Large intestine (tissue), 3 donors: ENCODE measurements at regions not wholly inside any gene's neighbourhood (a gene's known extent, or its start where the extent isn't known, plus 50 kb on each side); places are given as distances from the start of the nearest gene placed in this dataset.
"Not testable (repeated sequence)": the region's sequence is repeated elsewhere in the genome, so short reads cannot be mapped to it uniquely, and the experiment has no call there.

ENCODE experiments used
- DNase-seq, 2 donors: peaks; one replicate each; pipeline versions ENCODE4 v3.0.0 to v3.0.0-alpha.2; 2013
- H3K27ac ChIP-seq: one replicate; pipeline ENCODE4 v1.5.1; 2013; ENCODE audit warnings: low read length
- H3K27me3 ChIP-seq: 2 replicates; pipeline ENCODE4 v1.6.1; 2013; ENCODE audit warnings: low read length; ENCODE audit not compliant: control insufficient read depth, insufficient read depth
- H3K36me3 ChIP-seq: 2 replicates; pipeline ENCODE4 v1.6.1; 2013; ENCODE audit warnings: low read length; ENCODE audit not compliant: control insufficient read depth, insufficient read depth
- H3K4me1 ChIP-seq: one replicate; pipeline ENCODE4 v1.6.1; 2013; ENCODE audit warnings: low read length; ENCODE audit not compliant: control insufficient read depth, insufficient read depth
- H3K4me3 ChIP-seq: one replicate; pipeline ENCODE4 v1.5.1; 2013; ENCODE audit warnings: low read length
- H3K9me3 ChIP-seq: one replicate; pipeline ENCODE4 v1.6.1; 2013; ENCODE audit warnings: mild to moderate bottlenecking, low read depth, low read length, moderate library complexity; ENCODE audit not compliant: control insufficient read depth
- WGBS: methylation state at CpG from one replicate; pipeline ENCODE4 v1.1.5; 2013; ENCODE audit warnings: low lambda C conversion rate; ENCODE audit not compliant: insufficient coverage; 5-methylcytosine and 5-hydroxymethylcytosine counted together

DNA sequence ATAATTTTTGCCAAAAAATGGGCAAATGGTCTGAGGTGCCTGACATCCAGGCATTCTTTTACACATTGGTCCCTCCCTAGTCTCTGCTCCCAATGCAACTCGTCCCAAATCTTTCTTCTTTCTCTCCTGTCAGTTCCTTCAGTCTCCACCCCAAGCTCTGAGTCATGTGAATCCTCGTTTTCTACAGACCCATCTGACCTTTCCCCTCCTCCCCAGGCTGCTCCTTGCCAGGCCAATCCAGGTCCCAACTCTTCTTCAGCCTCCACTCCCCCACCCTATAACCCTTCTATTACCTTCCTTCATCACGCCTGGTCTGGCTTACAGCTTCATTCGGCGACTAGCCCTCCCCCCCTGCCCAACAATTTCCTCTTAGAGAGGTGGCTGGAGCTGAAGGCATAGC lies 55.3 kb downstream of the BBS10 start:
- WGBS = 69% methylated on average over 2 of the region's 5 CpGs
- H3K36me3 ChIP-seq, DNase-seq: not testable (repeated sequence)

DNA sequence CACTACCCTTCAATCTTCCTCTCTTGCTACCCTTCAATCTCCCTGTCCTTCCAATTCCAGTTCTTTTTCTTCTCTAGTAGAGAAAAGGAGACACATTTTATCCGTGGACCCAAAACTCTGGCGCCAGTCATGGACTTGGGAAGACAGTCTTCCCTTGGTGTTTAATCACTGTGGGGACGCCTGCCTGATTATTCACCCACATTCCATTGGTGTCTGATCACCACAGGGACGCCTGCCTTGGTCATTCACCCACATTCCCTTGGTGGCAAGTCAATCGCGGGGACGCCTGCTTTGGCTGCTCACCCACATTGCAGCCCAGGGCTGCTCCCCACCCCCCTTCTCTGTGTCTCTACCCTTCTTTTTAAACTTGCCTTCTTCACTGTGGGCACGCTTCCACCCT lies 55.9 kb downstream of the BBS10 start:
- H3K9me3 ChIP-seq, H3K36me3 ChIP-seq, DNase-seq, H3K4me1 ChIP-seq, H3K27me3 ChIP-seq, H3K27ac ChIP-seq, H3K4me3 ChIP-seq: not testable (repeated sequence)
- 90% methylated on average over 2 of the region's 8 CpGs for WGBS

More for the DNA sequence above, 55.3 kb downstream of the BBS10 start:
- H3K27ac ChIP-seq, H3K9me3 ChIP-seq, H3K4me1 ChIP-seq, H3K27me3 ChIP-seq, H3K4me3 ChIP-seq: not testable (repeated sequence)

DNA sequence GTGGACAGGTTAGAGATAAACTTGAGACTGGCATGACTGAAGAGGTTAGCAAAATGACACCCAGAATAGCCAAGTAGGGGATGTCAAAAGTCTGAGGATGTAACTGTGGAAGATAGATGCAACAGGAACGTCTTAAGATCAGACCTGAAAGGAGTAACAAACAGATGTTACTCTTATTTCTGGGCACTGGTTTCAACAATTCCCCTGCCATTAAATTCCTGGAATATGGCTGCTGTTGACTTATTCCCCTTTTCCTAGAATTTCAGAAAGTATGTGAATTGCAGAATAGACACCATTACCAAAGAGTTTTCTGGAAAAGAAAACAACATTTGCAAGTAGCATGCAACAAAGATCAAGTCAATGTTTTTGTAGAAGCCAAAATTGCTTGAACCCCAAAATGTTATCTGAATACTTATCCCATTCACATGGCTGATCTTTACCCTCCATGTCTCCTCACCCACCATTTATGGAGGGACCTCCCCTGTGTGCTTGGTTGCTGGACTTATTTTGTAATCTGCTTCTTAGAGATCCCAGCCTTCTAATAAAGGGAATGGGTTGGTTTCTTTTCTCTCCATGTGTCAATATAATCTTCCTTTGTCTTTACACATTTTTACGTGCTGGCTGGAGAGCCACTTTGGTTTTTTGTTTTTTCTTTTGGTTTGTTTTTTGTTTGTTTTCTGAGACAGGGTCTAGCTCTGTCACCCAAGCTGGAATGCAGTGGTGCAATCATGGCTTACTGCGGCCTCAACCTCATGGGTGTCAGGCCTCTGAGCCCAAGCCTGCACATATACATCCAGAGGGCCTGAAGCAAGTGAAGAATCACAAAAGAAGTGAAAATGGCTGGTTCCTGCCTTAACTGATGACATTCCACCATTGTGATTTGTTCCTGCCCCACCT lies 57.0 kb downstream of the BBS10 start:
- no peaks in the 10 kb centered on the region for H3K27me3 ChIP-seq
- no peak for DNase-seq
- H3K4me1 ChIP-seq = no peaks in the 10 kb centered on the region
- no peak overlapping the region for H3K27ac ChIP-seq
- H3K9me3 ChIP-seq = no peaks in the 10 kb centered on the region
- no peaks in the 10 kb centered on the region for H3K36me3 ChIP-seq
- WGBS = no CpG with 5 or more reads among the region's 3 CpGs
- H3K4me3 ChIP-seq = no peak overlapping the region

DNA sequence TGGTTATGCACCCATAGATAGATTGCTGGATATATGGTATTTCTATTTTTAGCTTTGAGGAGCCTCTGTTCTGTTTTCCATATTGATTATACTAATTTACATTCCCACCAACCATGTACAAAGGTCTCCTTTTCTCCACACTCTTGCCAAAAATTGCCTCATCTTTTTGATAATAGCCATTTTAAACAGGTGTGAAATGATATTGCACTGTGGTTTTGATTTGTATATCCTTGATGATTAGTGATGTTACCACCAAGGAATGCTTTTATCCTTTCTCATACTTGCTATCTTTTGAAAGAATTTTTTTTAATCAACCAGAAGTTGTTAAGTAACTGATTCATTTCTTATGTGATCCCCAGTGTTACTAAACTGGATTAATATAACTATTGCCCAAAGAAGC lies 60.0 kb downstream of the BBS10 start:
- no peaks in the 10 kb centered on the region for H3K36me3 ChIP-seq
- no peak overlapping the region for H3K27ac ChIP-seq
- no peak for DNase-seq
- H3K27me3 ChIP-seq = no peaks in the 10 kb centered on the region
- H3K9me3 ChIP-seq = no peaks in the 10 kb centered on the region
- H3K4me3 ChIP-seq = no peak overlapping the region
- H3K4me1 ChIP-seq = no peaks in the 10 kb centered on the region

GRCh38 chr12:76284816-76285750 lies 63.1 kb downstream of the BBS10 start:
- Histone ChIP-seq H3K27ac (no peak overlapping the region), H3K36me3 (no peaks in the 10 kb centered on the region), H3K4me3 (no peak overlapping the region), H3K9me3 (no peaks in the 10 kb centered on the region), H3K4me1 (no peaks in the 10 kb centered on the region), H3K27me3 (no peaks in the 10 kb centered on the region)
- no peak for DNase-seq
- no CpG with 5 or more reads among the region's 5 CpGs for WGBS

- no peaks in the 10 kb centered on the region for H3K9me3 ChIP-seq
- H3K36me3 ChIP-seq = no peaks in the 10 kb centered on the region
- no peak overlapping the region for H3K27ac ChIP-seq
- no peak for DNase-seq
- H3K4me1 ChIP-seq = no peaks in the 10 kb centered on the region
- H3K4me3 ChIP-seq = no peak overlapping the region
- peaks cover 3% of the 10 kb centered on the region for H3K27me3 ChIP-seq
Observed at GRCh38 chr12:76282744-76283143, 65.5 kb downstream of the BBS10 start.

DNA sequence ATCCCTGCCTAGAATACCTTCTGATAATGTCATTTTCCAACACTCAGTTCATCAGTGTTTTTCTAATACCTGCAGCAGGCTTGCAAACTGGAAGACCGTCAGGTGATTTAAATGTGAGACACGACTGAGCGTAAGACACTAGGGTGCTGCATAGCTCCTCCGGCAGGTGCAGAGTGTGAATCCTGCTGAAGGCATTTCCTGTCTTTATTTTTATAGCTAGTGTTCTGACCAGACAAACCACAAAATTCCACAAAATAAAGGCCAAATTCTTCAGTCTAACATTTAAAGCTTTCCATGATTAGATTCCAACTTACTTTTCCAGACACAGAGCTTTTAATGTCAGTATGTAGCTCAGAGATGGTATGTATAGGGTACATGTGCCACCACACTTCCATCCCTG lies 70.7 kb downstream of the BBS10 start:
- WGBS = no CpG with 5 or more reads among the region's 4 CpGs
- no peaks in the 10 kb centered on the region for H3K36me3 ChIP-seq
- H3K27me3 ChIP-seq = peaks cover 3% of the 10 kb centered on the region
- H3K4me1 ChIP-seq = no peaks in the 10 kb centered on the region
- no peaks in the 10 kb centered on the region for H3K9me3 ChIP-seq
- no peak overlapping the region for H3K4me3 ChIP-seq
- H3K27ac ChIP-seq = no peak overlapping the region
- DNase-seq = no peak

DNA sequence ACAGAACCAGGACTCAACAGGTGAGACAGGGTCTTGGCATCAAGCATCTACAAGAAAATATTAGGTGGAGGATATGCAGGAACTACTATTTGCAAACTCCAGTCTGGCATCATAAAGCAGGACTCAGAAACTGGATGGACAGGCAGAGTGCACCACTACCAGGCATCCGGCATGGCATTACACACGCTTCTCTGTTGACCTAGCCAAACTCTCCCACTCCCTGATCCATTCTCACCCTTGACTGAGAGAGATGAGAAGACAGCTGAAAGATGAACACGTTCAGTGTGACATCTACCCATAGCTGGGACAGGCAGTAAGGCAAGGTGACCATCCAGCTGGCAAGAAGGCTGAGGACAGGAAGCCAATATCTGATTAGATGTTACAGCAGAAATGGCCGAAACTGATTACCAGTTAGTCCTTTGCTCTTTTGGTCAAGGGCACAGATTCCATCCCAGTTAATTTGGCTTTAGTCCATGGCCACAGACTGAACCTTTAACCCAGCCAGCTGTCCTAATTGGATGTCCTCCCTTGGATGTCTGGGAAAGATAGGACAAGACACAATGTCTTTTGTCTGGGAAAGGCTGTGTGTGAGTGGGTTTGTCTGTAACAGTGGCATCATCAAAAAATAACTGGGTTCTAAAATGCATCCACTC lies 71.6 kb downstream of the BBS10 start:
- Histone ChIP-seq H3K27me3 (peaks cover 3% of the 10 kb centered on the region), H3K4me1 (no peaks in the 10 kb centered on the region), H3K27ac (no peak overlapping the region), H3K36me3 (no peaks in the 10 kb centered on the region), H3K9me3 (no peaks in the 10 kb centered on the region), H3K4me3 (no peak overlapping the region)
- DNase-seq = no peak
- WGBS = no CpG with 5 or more reads among the region's 4 CpGs

- Histone ChIP-seq H3K4me3 (no peak overlapping the region), H3K27me3 (peaks cover 3% of the 10 kb centered on the region), H3K36me3 (no peaks in the 10 kb centered on the region), H3K9me3 (no peaks in the 10 kb centered on the region), H3K27ac (no peak overlapping the region), H3K4me1 (no peaks in the 10 kb centered on the region)
- DNase-seq = no peak
- 100% methylated on average over 2 of the region's 5 CpGs for WGBS
Observed at GRCh38 chr12:76275511-76276093, 72.6 kb downstream of the BBS10 start.

GRCh38 chr12:76274420-76275083 lies 73.7 kb downstream of the BBS10 start:
- H3K9me3 ChIP-seq = no peaks in the 10 kb centered on the region
- WGBS = 100% methylated on average over 2 of the region's 3 CpGs
- no peak for DNase-seq
- H3K27me3 ChIP-seq = no peaks in the 10 kb centered on the region
- no peaks in the 10 kb centered on the region for H3K36me3 ChIP-seq
- no peaks in the 10 kb centered on the region for H3K4me1 ChIP-seq
- H3K4me3 ChIP-seq = no peak overlapping the region
- no peak overlapping the region for H3K27ac ChIP-seq
